ENCODE measurements at regions not wholly inside any gene's neighbourhood (a gene's known extent, or its start where the extent isn't known, plus 50 kb on each side); places are given as distances from the start of the nearest gene placed in this dataset.
A peak's percentile ranks its signal among the peaks of the same experiment; 100 is the strongest.
"Not testable (repeated sequence)": the region's sequence is repeated elsewhere in the genome, so short reads cannot be mapped to it uniquely, and the experiment has no call there.

DNA sequence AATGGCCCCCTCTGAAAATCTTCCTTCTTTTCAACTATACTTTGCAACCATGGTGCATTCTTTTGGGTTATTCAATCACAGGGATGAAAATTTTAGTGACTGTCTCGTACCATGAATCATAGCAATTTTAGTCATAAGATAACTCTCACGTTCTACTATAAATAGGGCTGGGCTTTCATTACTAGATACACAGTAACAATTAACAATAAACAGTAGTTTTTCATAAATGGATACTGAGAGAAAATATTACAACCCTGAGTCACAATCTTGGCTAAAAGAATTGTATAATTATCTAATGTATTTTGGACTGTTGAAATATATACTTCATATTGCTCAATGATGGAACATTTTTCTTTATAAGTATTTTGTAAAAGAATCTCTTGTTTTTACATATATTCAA lies 96.1 kb downstream of the TEX35 start:
- peak; percentile 54 for DNase-seq

DNA sequence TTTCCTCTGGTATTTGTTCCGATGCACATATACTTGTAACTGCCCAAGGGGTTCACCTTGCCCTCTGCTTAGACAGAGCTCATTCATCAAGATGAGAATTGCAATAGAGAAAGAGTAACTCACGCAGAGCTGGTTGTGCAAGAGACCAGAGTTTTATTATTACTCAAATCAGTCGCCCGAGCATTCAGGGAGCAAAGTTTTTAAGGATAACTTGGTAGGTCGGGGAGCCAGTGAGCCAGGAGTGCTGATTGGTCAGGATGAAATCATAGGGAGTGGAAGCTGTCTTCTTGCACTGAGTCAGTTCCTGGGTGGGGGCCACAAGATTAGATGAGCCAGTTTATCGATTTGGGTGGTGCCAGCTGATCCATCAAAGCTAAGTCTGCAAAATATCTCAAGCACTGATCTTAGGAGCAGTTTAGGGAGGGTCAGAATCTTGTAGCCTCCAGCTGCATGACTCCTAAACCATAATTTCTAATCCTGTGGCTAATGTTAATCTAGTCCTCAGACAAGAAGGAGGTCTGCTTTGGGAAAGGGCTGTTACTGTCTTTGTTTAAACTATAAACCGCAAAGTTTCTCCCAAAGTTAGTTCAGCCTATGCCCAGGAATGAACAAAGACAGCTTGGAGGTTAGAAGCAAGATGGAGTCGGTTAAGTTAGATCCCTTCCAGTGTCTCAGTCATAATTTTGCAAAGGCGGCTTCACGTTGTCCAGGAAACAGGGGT lies 97.9 kb downstream of the TEX35 start:
- DNase-seq = not testable (repeated sequence)

DNA sequence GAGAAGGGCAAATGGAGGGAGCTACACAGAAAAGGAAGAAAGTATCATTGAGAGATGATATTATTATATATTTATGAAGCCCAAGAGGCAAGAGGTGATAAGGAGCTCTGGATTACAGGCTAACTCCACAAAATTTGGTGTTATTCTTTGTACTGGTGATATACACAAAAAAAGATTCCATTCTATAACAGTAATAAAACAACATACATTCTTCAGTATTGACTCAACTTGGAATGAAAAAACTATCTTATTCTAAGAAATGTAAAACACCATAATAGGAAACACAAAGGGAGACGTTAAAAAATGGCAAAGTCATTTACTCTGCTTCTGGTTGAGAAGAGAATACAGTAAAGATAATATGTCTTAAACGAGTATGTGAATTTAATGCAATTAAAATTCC lies 99.4 kb downstream of the TEX35 start:
- peak; percentile 49 for DNase-seq

DNA sequence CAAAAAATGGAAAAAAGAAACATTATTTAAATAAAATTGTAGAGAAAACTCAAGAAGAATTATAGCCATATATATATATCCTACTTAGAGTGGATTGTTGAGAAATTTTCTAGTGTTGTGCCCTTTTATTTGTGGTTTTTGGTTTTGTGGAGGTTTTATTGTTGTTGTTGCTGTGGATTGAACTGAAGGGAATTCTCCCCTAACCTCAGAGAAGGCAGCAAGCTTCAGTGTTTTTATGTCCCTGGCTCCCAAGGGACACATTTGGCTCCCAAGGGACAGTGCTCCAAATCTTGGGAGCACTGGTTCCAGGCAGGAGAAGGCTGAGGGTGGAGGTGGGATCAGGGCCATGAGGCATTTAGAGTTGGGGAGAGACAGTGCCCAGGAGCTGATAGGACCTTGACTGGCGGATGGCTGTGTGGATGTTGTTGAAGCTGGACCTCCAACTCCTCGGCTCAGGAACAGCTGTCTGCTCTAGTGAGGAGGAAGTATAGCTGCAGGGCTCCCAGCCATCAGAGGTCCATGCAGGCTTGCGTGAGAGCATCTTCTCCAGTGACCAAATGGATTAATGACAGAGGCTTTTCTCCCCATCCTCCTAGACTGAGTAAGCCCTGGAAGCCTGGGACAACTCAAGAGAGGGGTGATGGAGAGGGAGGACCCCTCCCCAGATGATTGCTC lies 100.5 kb downstream of the TEX35 start:
- DNase-seq = no peak

DNA sequence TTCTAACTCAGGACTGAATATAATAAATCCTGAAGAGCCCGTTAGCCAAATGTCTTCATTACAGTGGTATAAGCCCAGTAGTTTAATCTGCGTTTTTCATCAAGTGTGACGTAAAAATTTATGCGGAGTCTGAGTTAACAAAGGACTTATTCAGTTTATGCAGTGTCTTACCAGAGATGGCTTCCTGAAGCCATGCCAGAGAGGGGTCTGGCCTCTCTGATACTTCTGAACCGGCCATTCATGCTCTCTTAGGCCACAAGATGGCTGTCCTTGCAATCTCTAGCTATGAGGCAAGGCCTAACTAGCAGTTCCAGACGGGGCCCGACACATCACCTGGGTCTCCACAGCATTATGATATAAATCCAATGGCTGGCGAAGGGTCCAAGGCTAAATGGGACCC lies 101.4 kb downstream of the TEX35 start:
- no peak for DNase-seq

DNA sequence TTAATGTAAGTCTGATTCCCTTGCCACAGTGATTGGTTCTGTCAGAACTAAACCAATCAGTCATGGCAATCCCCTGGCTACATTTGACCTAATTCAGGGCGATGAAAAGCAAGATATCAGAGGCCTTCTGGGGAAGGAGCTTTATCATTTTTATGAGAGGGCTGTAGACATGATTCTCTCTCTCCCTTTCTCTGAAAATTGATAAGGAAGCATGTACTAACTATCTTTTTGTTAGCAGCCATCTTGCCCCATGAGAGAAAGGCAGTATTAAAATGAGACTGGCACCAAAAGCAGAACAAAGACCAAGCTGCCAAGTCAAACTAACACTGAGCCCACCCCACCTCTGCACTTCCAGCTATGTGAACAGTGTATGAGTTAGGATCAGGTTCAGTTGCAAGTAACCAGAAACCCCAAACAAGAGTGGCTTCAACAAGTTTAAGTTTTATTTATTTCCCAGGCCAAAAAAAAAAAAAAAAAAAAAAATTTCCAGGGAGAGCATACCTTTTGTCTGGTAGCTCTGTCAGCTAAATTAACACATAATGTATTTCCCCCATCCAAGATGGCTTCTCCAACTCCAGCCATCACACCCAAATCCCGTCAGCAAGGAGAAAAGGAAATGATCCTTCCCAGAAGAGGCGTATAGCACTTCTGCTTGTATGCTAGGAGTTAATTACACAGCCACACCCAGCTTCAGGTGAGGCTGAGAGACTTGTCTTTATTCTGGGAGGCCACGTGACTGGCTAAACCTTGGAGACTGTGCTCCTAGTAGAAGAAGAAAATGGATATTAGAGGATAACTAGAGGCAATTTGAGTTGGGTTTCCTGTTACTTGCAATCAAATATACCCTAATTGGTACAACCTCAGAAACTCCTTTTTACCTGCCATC lies 105.8 kb upstream of the RALGPS2 start:
- no peak for DNase-seq

DNA sequence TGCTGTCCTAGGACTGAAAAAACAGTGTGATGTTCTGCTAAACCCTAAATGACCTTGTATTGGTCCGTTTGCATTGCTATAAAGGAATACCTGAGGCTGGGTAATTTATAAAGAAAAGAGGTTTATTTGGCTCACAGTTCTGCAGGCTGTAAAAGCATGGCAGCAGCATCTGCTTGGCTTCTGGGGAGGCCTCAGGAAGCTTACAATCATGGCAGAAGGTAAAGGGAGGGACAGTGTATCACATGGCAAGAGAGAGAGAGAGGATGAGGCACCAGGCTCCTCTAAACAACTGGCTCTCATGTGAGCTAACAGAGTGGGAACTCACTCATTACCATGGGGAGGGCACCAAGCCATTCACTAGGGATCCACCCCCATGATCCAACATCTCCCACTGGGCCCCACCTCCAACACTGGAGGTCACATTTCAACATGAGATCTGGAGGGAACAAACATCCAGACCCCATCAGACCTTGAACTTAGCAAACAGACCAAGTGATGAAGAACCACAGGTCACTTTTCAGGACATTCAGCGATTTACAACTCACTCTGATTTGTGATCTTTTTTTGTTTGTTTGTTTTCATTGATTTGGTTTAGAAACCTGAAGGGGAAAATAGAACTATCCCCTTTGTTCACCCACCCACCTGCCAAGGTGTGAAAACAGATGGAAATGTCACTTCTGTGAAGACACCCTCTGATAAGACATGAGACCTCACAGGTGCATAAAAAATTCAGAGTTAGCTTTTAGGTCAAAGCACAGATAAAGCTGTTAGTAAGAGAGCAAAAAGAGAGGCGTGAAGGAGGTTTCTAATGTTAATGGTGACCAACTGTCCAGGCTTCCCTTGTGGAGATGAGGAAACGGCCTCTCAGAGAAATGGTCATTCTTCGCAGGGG lies 104.2 kb upstream of the RALGPS2 start:
- no peak for DNase-seq

DNA sequence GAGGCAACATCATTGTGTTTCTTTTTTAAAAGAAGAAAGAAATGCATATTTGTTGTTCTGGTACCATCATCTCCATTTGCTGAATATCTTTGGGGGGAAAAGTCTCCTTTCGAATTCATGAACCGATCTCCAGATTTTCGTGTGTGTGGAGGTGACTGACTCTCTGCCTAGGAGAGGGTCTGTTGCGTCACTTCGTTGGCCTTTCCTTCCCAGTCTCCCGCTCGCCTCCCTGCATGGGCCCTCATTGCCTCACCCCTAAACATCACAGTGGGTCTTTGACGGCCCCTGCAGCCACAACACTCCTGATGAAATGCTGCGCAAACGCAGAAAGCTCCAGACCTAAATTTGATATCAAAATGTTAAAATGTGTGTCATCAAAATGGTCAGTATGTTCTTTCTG lies 103.2 kb upstream of the RALGPS2 start:
- no peak for DNase-seq

DNA sequence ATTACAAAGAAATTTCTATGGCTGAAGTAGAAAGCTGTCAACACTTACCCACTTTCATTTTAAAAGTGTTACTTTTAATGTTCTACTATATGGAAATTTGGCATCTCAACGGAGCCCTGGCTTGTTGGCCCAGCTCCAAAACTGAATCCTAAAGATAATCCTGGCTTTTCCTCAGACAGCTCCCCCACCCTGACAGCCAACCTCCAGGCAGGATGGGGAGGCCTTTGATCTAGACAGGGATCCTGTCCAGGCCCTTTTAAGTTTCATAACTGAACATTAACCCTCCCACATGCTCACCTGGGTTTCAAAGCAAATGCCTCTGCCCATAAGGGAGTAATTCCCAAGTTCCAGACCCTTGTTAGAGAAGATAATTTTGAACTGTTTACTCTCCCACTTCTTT lies 99.3 kb upstream of the RALGPS2 start:
- no peak for DNase-seq

DNA sequence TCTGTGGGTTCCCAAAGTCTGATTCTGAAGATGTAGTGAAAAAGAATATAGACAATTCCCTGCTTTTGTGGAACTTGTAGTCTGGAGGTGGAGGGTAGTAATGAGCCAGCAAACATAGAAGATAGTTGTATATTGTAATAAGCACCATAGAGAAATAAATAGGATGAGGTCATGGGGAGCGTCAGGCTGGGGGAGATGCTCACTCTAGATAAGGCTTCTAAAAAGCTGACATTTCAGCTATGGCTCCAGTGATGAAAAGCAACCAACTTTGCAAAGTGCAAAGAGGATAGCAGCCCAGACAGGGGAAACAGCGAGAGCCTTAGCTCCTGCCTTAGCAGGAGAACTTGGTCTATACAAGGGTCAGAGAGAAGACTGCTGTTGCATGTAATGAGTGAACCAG lies 98.0 kb upstream of the RALGPS2 start:
- DNase-seq = no peak

DNA sequence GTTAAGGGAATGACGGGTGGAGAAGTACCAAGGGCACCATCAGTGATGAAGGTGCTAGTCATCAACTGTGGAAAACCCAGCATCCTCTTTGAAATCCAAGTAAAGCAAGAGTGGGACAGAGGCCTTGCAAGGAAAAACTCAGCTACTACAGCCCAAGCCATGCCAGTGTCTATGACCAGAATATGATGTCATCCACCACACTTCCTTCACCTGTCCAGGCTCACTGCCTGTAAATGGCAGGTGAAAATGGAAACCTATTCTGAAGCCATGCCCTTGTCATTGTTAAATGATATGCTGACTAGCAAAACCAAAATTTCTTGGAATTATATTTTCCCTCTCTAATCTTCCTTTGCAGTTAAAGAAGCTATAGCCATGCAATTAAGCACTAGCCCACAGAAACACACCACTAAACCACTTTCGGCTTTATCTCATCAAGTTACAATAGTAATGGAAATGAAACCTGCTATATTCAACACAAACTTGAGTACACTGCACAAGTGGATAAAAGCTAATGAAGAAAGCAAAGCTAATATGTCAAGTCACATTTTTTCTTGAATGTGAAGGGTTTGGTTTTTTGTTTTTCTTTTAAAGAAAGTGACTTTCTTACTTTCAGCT lies 96.3 kb upstream of the RALGPS2 start:
- no peak for DNase-seq

DNA sequence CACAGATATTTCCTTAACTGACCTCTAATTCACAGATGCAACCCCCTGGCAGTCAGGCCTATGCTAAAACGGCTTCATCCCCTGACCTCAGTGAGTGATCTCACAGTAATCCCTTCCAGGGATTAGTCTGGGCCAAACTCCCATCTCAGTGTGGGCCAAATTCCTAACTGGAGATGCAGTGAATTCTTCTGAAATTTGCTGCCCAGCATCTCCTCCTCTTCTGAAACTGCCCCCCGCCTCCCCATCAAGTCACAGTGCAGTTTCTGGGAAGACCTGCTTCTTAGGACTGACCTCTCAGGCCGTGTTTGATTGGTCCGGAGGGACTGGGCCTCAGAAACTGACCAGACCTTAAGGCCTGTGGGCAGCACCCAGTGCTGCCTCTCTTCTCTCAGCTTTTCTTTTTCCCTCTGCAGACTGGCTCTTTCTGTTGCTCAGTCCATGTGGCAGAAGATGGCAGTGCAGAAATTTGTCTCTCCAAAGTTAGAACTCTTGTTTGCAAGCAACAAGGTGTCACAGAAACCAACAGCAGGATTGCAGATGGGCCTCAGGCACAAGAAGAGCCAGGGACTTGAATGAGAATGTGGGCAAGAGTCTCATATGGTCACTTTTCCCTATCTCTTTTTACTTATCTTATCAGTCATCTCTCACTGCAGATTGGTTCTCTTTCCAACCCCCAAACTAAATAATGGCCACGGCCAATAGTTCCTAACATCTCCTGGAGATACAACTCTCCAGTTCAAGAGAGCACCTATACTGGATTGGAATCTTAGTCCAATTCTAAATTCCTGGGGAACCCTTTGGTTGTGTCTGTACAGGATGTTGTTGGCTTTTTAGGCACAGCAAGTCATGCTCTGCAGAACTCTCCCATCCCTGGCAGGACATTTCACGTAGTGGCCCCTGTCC lies 95.5 kb upstream of the RALGPS2 start:
- no peak for DNase-seq

DNA sequence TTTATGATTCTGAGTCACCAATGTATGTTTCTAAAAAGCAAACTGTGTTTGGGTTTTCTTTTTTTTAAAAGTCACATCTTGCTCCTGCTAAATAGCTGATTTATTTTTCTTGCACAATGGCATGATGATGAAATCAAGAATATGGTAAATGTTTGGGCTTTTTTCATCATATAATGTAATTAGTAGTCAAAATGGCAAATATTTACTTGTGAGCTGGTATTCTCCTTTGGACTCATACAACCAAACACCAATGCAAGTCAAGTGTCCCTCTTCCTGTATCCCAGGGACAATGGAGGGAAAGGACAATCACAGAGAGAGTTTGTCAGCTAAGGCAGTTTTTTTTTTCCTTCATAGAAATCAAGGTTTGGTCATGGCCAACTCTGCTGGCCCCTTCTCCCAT lies 94.6 kb upstream of the RALGPS2 start:
- DNase-seq = no peak

DNA sequence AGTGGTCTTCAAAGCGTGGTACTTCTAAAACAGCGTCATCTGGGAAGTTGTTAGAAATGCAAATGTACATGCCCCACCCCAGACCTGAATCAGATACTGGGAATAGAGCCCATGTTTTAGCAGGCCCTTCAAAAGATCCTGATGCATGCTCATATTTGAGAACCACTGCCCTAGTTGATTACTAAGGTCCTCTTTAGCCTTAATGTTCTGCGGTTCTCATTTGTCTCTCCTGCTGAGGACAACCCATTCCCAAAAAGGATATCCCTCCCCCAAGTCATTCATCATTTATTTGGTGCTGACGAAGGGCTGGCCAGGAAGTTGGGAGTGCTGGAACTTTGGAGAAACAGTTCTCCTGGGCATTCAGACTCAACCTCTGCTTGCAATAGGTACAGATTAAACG lies 92.4 kb upstream of the RALGPS2 start:
- DNase-seq = no peak

DNA sequence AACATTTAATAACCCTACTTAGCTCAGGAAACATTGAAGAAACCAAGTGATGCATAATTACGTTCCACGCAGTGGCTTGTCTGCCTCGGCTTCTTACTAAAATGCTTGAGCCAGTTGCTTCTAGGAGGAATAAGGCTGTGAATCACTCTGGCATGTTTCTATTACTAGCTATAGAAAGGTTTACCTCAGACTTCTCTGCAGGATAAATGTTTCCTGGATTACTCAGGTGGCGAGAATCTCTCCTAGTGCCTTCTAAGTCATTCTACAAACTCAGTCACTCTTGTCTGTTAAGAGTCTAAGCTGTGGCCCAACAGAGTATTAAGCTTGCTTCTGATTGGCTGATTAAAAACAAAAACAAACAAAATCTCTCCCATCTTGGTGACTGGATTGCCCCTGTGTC lies 92.0 kb upstream of the RALGPS2 start:
- DNase-seq = peak; percentile 78

DNA sequence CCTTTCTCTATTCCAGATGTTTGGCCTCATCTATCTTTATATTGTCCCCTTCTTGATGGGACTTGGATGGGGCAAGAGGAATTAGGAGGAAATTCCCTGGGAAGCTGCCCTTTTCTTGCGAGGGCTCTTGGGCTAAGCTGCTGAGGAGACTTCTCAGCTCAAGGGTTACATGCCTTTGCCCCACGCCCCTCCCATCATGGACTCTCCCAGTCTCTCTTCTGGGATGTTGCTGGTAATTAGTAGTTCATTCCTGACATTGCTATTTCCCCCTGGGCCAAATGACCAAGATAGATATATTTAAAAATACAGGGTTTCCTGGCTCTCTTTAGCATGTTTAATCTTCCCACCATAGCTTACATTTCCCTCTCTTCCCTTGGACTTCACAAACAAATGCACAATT lies 90.6 kb upstream of the RALGPS2 start:
- no peak for DNase-seq

DNA sequence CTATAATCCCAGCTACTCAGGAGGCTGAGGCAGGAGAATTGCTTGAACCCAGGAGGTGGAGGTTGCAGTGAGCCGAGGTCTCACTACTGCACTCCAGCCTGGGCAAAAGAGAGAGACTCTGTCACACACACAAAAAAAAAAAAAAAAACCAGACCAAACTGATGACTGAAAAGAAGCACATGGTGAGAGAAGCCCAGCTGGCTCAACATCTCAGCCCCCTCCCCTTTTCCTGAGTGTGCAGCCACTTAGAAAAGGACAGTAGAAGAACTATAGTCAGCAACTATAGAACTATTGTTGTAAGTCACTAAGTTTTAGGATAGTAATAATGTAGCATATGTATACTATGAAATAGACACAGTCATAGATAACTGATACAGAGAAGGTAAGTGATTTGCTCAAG lies 87.2 kb upstream of the RALGPS2 start:
- no peak for DNase-seq

DNA sequence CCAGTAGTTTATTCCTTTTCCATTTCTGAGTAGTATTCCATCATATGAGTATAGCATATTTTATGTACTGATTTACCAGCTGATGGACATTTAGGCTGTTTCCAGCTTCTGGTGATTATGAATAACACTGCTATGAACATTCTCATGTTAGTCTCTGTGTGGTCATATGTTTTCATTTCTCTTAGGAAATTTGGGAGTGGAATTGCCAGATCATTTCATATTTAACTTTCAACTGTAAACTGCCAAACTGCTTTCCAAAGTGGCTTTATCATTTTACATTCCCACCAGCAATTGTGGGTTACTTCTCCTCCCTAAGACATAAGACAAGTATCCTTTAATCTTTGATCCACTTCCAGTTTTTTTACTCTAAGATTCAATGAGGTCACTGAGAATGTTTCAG lies 85.7 kb upstream of the RALGPS2 start:
- DNase-seq = no peak

DNA sequence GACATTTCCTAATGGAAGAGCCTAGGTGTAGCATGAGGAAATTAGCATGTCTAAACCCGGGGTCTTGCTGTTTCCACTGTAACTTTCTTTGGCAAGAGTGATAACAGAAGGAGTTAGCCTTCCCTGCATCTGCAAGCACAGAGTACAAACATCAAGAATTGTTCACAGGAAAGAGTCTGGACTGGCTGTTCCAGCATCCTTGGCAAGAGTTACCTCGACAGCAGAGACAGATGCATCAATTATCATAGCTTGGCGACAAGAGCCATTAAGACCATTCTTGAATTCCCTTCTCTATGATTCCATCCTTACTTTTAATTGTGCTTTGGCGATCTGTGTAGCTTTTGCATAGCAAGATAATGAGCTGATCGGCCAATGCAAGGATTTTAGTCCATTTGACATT lies 82.8 kb upstream of the RALGPS2 start:
- DNase-seq = no peak

DNA sequence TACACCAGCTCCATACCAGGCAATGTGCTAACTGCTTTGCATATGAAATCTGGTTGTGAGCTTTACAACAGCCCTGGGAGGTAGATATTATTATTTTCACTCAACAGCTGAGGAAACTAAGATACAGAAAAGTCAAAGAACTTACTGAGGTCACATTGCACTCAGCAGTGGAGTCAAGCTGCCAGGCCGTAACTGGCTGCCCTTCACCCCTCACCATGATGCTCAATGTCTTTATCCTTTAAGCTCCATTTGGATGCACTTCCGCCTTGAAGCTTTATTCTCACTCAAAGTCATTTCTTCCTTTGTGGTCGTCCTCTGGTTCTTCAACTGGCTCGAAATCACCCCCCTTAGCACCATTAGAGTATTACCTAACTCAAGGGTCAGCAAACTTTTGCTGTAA lies 81.7 kb upstream of the RALGPS2 start:
- DNase-seq = no peak

DNA sequence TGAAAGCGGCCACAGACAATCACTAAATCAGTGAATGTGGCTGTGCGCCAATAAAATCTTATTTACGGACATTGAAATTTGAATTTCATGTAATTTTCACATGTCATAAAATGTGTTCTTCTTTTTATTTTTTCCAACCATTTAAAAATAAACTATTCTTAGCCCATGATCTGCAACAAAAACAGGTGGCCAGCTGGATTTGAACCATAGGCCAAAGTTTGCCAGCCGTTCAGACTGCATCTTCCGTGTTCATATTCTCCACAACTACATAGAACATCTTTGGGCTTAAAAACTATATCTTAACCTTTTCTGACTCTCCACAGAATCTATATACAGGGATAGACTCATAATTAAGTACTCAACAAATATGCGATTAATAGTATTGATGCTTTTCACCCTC lies 81.2 kb upstream of the RALGPS2 start:
- DNase-seq = no peak

Measured in kidney glomerular epithelial cell (primary cell).